PC-3 (cell line): ENCODE measurements at regions not wholly inside any gene's neighbourhood (a gene's known extent, or its start where the extent isn't known, plus 50 kb on each side); places are given as distances from the start of the nearest gene placed in this dataset.

Experiments
- EZH2 ChIP-seq: fragments of 300-600 bp; sonication (generic); IDR thresholded peaks from one replicate; pipeline ENCODE4 v1.6.1; 2017; ENCODE audit warnings: antibody characterized with exemption, mild to moderate bottlenecking, low read length; ENCODE audit not compliant: unreplicated experiment
- TF ChIP-seq, protein P1 (sequence below): fragments of 300-600 bp; sonication (generic); conservative IDR thresholded peaks from 2 replicates; pipeline ENCODE4 v1.5.1; 2017; ENCODE audit warnings: antibody characterized with exemption, low read depth, mild to moderate bottlenecking, low read length

DNA sequence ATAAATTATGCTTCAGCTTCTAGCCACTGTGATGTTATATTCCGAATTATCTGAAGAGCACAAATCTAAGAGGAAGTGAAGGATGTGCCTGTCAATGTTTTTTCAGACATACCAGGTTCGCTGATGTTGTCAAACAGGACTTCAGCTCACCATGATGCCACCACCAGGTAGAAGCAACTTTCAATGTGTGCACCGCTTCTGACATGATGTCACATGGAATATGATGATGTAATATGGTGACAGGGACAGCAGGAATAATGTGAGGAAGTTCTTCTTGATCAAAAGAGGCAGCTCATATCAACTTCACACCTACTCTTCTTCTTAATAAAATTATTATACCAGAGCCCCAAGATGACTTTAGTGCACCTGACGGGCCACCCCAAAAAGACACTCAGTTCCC is 893.2 kb downstream of the BCL11A start:
- TF ChIP-seq, protein P1, sequence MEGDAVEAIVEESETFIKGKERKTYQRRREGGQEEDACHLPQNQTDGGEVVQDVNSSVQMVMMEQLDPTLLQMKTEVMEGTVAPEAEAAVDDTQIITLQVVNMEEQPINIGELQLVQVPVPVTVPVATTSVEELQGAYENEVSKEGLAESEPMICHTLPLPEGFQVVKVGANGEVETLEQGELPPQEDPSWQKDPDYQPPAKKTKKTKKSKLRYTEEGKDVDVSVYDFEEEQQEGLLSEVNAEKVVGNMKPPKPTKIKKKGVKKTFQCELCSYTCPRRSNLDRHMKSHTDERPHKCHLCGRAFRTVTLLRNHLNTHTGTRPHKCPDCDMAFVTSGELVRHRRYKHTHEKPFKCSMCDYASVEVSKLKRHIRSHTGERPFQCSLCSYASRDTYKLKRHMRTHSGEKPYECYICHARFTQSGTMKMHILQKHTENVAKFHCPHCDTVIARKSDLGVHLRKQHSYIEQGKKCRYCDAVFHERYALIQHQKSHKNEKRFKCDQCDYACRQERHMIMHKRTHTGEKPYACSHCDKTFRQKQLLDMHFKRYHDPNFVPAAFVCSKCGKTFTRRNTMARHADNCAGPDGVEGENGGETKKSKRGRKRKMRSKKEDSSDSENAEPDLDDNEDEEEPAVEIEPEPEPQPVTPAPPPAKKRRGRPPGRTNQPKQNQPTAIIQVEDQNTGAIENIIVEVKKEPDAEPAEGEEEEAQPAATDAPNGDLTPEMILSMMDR: no peak
- no peak for TF ChIP-seq EZH2
